ENCODE measurements at regions not wholly inside any gene's neighbourhood (a gene's known extent, or its start where the extent isn't known, plus 50 kb on each side); places are given as distances from the start of the nearest gene placed in this dataset.
A peak's percentile ranks its signal among the peaks of the same experiment; 100 is the strongest.
"Not testable (repeated sequence)": the region's sequence is repeated elsewhere in the genome, so short reads cannot be mapped to it uniquely, and the experiment has no call there.

DNA sequence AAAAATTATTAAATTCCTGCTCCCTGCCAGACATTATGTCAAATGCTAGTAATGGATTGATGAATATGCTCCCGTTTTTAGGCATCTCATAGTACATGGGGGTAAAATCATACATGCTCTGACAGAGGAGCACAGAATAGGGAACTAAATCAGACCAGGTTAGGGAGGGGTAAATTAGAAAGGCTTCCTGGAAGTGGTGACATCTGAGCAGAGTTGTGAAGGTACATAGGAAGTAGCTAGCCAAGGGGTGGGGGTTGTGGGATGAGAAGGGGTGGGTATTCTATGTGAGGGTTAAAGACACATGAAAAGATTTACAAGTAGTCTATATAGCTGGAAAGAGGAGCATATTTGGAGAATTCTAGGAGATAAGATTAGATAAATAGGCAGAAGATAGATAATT is 171.7 kb upstream of the FBXO33 start:
- no CpG with 5 or more reads among the region's 1 CpG for WGBS (ENCODE audit: insufficient coverage)
- Histone ChIP-seq H3K4me3 (ENCODE audit: control insufficient read depth in 1 of 2, extremely low read depth in 1 of 2, low read length in 1 of 2) (no peak overlapping the region), H3K27me3 (replicated peaks in 1 of 2; ENCODE audit: control insufficient read depth in 2 of 2, extremely low read depth in 1 of 2, insufficient read depth in 2 of 2, low read length in 1 of 2) (no peaks in the 10 kb centered on the region), H3K36me3 (ENCODE audit: control insufficient read depth in 2 of 2, extremely low read depth in 1 of 2, insufficient read depth in 1 of 2, low read length in 1 of 2) (no peaks in the 10 kb centered on the region), H3K4me1 (ENCODE audit: control insufficient read depth in 1 of 2, extremely low read depth in 1 of 2, insufficient read depth in 2 of 2, low read length in 2 of 2) (peaks cover 6 to 7% of the 10 kb centered on the region in 2 experiments), H3K27ac (ENCODE audit: low read length) (no peak overlapping the region), H3K9me3 (no peaks in the 10 kb centered on the region)
- CTCF ChIA-PET: no interaction called here
- DNase-seq: peak in 3 of 35 experiments; percentile 0 to 1 (median 1)
- peak in 3 of 4 experiments; percentile 47 to 71 (median 60) for ATAC-seq (replicated peaks in 1 of 4)
- peak overlapping the region; percentile 62 to 71 for H3K27ac Mint-ChIP-seq
- peaks cover 3% of the 10 kb centered on the region for H3K36me3 Mint-ChIP-seq
- H3K4me3 Mint-ChIP-seq: peak overlapping the region in 1 of 3 donors; percentile 38
- POLR2A ChIA-PET: interaction anchor here in 1 of 2 donors (0.5 kb wide), 1 partner anchor 561 kb away, joined by 3 read pairs; no protein-coding TSS in a partner anchor
- H3K9me3 Mint-ChIP-seq: peaks cover 32 to 48% (median 38%) of the 10 kb centered on the region in 3 donors
- peaks cover 20 to 55% (median 49%) of the 10 kb centered on the region in 3 donors for H3K4me1 Mint-ChIP-seq
- H3K27me3 Mint-ChIP-seq: no peaks in the 10 kb centered on the region

DNA sequence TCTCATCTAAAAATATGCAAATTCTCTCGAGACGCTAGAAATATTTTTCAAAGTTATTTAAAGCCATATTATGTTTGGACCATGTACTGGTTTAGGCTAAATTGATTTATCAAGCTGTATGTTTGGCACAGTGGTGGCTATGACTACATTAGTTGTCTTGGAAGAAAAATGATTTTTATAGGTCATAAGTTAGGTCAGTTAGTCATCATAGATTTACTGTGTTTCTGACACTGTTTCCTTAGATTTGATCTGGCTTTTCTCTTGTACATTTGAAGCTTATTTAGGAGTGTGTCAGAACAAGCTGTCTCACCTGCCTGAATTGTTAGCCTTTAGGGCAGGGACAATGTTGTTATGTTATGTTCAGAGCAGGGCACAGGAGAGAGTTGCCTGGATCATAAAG is 161.1 kb upstream of the FBXO33 start:
- Mint-ChIP-seq H3K4me1 (peaks cover 0 to 19% (median 14%) of the 10 kb centered on the region in 3 donors), H3K36me3 (no peaks in the 10 kb centered on the region), H3K9me3 (peaks cover 8 to 18% (median 16%) of the 10 kb centered on the region in 3 donors), H3K4me3 (no peak overlapping the region), H3K27me3 (no peaks in the 10 kb centered on the region), H3K27ac (no peak overlapping the region)
- no peaks in the 10 kb centered on the region for H3K9me3 ChIP-seq
- ChIA-PET CTCF (no interaction called here), POLR2A (no interaction called here)
- H3K36me3 ChIP-seq (ENCODE audit: control insufficient read depth in 2 of 2, extremely low read depth in 1 of 2, insufficient read depth in 1 of 2, low read length in 1 of 2): no peaks in the 10 kb centered on the region
- no peaks in the 10 kb centered on the region for H3K27me3 ChIP-seq (replicated peaks in 1 of 2; ENCODE audit: control insufficient read depth in 2 of 2, extremely low read depth in 1 of 2, insufficient read depth in 2 of 2, low read length in 1 of 2)
- H3K4me3 ChIP-seq (ENCODE audit: control insufficient read depth in 1 of 2, extremely low read depth in 1 of 2, low read length in 1 of 2): no peak overlapping the region
- no peak for DNase-seq
- no CpG with 5 or more reads among the region's 2 CpGs for WGBS (ENCODE audit: insufficient coverage)
- H3K4me1 ChIP-seq (ENCODE audit: control insufficient read depth in 1 of 2, extremely low read depth in 1 of 2, insufficient read depth in 2 of 2, low read length in 2 of 2): no peaks in the 10 kb centered on the region
- ATAC-seq (replicated peaks in 1 of 4): no peak
- no peak overlapping the region for H3K27ac ChIP-seq (ENCODE audit: low read length)

- H3K9me3 Mint-ChIP-seq: peaks cover 8 to 20% (median 16%) of the 10 kb centered on the region in 3 donors
- WGBS (ENCODE audit: insufficient coverage): 100% methylated on average over 1 of the region's 2 CpGs
Measured at GRCh38 chr14:39592116-39592789, 160.0 kb upstream of the FBXO33 start.

DNA sequence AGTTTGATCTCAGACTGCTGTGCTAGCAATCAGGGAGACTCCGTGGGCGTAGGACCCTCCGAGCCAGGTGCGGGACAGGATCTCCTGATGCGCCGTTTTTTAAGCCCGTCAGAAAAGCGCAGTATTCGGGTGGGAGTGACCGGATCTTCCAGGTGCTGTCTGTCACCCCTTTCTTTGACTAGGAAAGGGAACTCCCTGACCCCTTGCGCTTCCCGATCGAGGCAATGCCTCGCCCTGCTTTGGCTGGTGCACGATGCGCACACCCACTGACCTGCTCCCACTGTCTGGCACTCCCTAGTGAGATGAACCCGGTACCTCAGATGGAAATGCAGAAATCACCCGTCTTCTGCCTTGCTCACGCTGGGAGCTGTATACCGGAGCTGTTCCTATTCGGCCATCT is 157.6 kb upstream of the FBXO33 start:
- WGBS (ENCODE audit: insufficient coverage): 93% methylated on average over 18 of the region's 21 CpGs
- H3K9me3 ChIP-seq; H3K36me3 Mint-ChIP-seq; H3K27me3 ChIP-seq (replicated peaks in 1 of 2; ENCODE audit: control insufficient read depth in 2 of 2, extremely low read depth in 1 of 2, insufficient read depth in 2 of 2, low read length in 1 of 2); H3K4me3 ChIP-seq (ENCODE audit: control insufficient read depth in 1 of 2, extremely low read depth in 1 of 2, low read length in 1 of 2); H3K27ac Mint-ChIP-seq; DNase-seq; H3K27ac ChIP-seq (ENCODE audit: low read length); CTCF ChIA-PET; H3K4me1 ChIP-seq (ENCODE audit: control insufficient read depth in 1 of 2, extremely low read depth in 1 of 2, insufficient read depth in 2 of 2, low read length in 2 of 2); H3K4me3 Mint-ChIP-seq; ATAC-seq (replicated peaks in 1 of 4); H3K36me3 ChIP-seq (ENCODE audit: control insufficient read depth in 2 of 2, extremely low read depth in 1 of 2, insufficient read depth in 1 of 2, low read length in 1 of 2); H3K27me3 Mint-ChIP-seq: not testable (repeated sequence)
- Mint-ChIP-seq H3K9me3 (peaks cover 9 to 18% (median 16%) of the 10 kb centered on the region in 3 donors), H3K4me1 (peaks cover 0 to 11% (median 7%) of the 10 kb centered on the region in 3 donors)
- POLR2A ChIA-PET: interaction anchor here in 1 of 2 donors (0.5 kb wide), 1 partner anchor 2000 kb away, joined by 3 read pairs; no protein-coding TSS in a partner anchor

More at GRCh38 chr14:39592116-39592789, 160.0 kb upstream of the FBXO33 start:
- Histone ChIP-seq H3K9me3 (no peaks in the 10 kb centered on the region), H3K4me3 (ENCODE audit: control insufficient read depth in 1 of 2, extremely low read depth in 1 of 2, low read length in 1 of 2) (no peak overlapping the region), H3K27me3 (replicated peaks in 1 of 2; ENCODE audit: control insufficient read depth in 2 of 2, extremely low read depth in 1 of 2, insufficient read depth in 2 of 2, low read length in 1 of 2) (no peaks in the 10 kb centered on the region), H3K27ac (ENCODE audit: low read length) (no peak overlapping the region), H3K36me3 (ENCODE audit: control insufficient read depth in 2 of 2, extremely low read depth in 1 of 2, insufficient read depth in 1 of 2, low read length in 1 of 2) (no peaks in the 10 kb centered on the region), H3K4me1 (ENCODE audit: control insufficient read depth in 1 of 2, extremely low read depth in 1 of 2, insufficient read depth in 2 of 2, low read length in 2 of 2) (no peaks in the 10 kb centered on the region)
- POLR2A ChIA-PET: no interaction called here
- Mint-ChIP-seq H3K36me3 (no peaks in the 10 kb centered on the region), H3K27me3 (no peaks in the 10 kb centered on the region), H3K4me1 (peaks cover 0 to 18% (median 12%) of the 10 kb centered on the region in 3 donors), H3K27ac (no peak overlapping the region), H3K4me3 (no peak overlapping the region)
- CTCF ChIA-PET: no interaction called here
- ATAC-seq (replicated peaks in 1 of 4) (no peak), DNase-seq (no peak)

DNA sequence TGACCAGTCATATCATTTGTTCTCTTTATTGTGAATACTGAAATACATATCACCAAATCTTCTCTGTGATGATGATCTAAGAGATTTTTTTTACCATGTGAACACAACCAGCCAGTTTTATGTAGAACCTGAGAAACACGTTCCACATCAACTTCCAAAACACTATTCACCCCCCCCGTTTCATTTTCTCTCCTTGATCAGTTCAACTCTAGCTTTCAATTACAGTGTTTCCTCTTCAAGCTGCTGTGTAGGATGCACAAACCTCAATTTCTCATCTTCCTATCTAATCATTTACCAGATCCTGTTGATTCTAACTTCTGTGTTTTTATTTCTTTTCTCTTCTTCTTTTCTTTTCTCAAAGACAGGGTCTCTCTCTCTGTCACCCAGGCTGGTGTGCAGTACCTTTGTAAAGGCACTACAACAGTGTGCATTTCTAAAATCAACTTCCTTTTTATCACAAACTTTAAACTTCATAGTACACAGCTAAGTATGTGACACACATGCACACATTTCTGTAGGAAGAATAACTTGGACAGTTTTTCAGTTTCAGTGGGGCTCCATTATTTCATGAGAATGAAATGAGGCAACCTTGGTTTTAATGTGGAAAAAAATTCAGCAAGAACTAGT is 149.9 kb upstream of the FBXO33 start:
- ATAC-seq (replicated peaks in 1 of 4) (peak in 2 of 4 experiments; percentile 27 to 53), DNase-seq (peak in 1 of 35 experiments; percentile 1)
- H3K27ac ChIP-seq (ENCODE audit: low read length): peak overlapping the region; percentile 2
- no peaks in the 10 kb centered on the region for H3K27me3 ChIP-seq (replicated peaks in 1 of 2; ENCODE audit: control insufficient read depth in 2 of 2, extremely low read depth in 1 of 2, insufficient read depth in 2 of 2, low read length in 1 of 2)
- no peak overlapping the region for H3K4me3 ChIP-seq (ENCODE audit: control insufficient read depth in 1 of 2, extremely low read depth in 1 of 2, low read length in 1 of 2)
- WGBS (ENCODE audit: insufficient coverage): 44% methylated on average over 2 of the region's 2 CpGs
- ChIA-PET POLR2A (interaction anchor here in 1 of 2 donors (0.6 kb wide), 1 partner anchor 128 kb away, joined by 8 read pairs; no protein-coding TSS in a partner anchor), CTCF (interaction anchor here (0.7 to 0.9 kb wide), 2 partner anchors 88 to 1657 kb away, joined by 3 to 4 read pairs; no protein-coding TSS in a partner anchor)
- Mint-ChIP-seq H3K36me3 (no peaks in the 10 kb centered on the region), H3K4me1 (no peaks in the 10 kb centered on the region), H3K27ac (no peak overlapping the region), H3K9me3 (peaks cover 0 to 7% (median 2%) of the 10 kb centered on the region in 3 donors), H3K27me3 (no peaks in the 10 kb centered on the region), H3K4me3 (no peak overlapping the region)
- H3K9me3 ChIP-seq: no peaks in the 10 kb centered on the region
- no peaks in the 10 kb centered on the region for H3K36me3 ChIP-seq (ENCODE audit: control insufficient read depth in 2 of 2, extremely low read depth in 1 of 2, insufficient read depth in 1 of 2, low read length in 1 of 2)
- no peaks in the 10 kb centered on the region for H3K4me1 ChIP-seq (ENCODE audit: control insufficient read depth in 1 of 2, extremely low read depth in 1 of 2, insufficient read depth in 2 of 2, low read length in 2 of 2)

- H3K4me3 ChIP-seq (ENCODE audit: control insufficient read depth in 1 of 2, extremely low read depth in 1 of 2, low read length in 1 of 2): no peak overlapping the region
- Mint-ChIP-seq H3K27ac (no peak overlapping the region), H3K9me3 (peaks cover 0 to 10% (median 6%) of the 10 kb centered on the region in 3 donors), H3K4me3 (no peak overlapping the region), H3K27me3 (no peaks in the 10 kb centered on the region), H3K4me1 (no peaks in the 10 kb centered on the region), H3K36me3 (no peaks in the 10 kb centered on the region)
- no peaks in the 10 kb centered on the region for H3K9me3 ChIP-seq
- POLR2A ChIA-PET: no interaction called here
- no CpG with 5 or more reads among the region's 2 CpGs for WGBS (ENCODE audit: insufficient coverage)
- CTCF ChIA-PET: interaction anchor here in 1 of 2 donors (0.9 kb wide), 1 partner anchor 88 kb away, joined by 4 read pairs; no protein-coding TSS in a partner anchor
- no peak overlapping the region for H3K27ac ChIP-seq (ENCODE audit: low read length)
- no peaks in the 10 kb centered on the region for H3K27me3 ChIP-seq (replicated peaks in 1 of 2; ENCODE audit: control insufficient read depth in 2 of 2, extremely low read depth in 1 of 2, insufficient read depth in 2 of 2, low read length in 1 of 2)
- H3K4me1 ChIP-seq (ENCODE audit: control insufficient read depth in 1 of 2, extremely low read depth in 1 of 2, insufficient read depth in 2 of 2, low read length in 2 of 2): no peaks in the 10 kb centered on the region
- no peak for ATAC-seq (replicated peaks in 1 of 4)
- no peaks in the 10 kb centered on the region for H3K36me3 ChIP-seq (ENCODE audit: control insufficient read depth in 2 of 2, extremely low read depth in 1 of 2, insufficient read depth in 1 of 2, low read length in 1 of 2)
- DNase-seq: peak in 1 of 35 experiments; percentile 26
Measured at GRCh38 chr14:39581474-39581873, 149.2 kb upstream of the FBXO33 start.
